Activated CD4-positive, alpha-beta T cell treated with anti-CD3 and anti-CD28 coated beads, Interleukin-2, amount 50 U/mL, for 1 hour (primary cell): ENCODE measurements at regions not wholly inside any gene's neighbourhood (a gene's known extent, or its start where the extent isn't known, plus 50 kb on each side); places are given as distances from the start of the nearest gene placed in this dataset.
"Not testable (repeated sequence)": the region's sequence is repeated elsewhere in the genome, so short reads cannot be mapped to it uniquely, and the experiment has no call there.

ENCODE experiments used
- DNase-seq: peaks from one replicate; pipeline ENCODE4 v3.0.0-alpha.2; 2020

- DNase-seq, result no peak
Measured at GRCh38 chr9:17846948-17847655, 268.2 kb downstream of the SH3GL2 start.

DNA sequence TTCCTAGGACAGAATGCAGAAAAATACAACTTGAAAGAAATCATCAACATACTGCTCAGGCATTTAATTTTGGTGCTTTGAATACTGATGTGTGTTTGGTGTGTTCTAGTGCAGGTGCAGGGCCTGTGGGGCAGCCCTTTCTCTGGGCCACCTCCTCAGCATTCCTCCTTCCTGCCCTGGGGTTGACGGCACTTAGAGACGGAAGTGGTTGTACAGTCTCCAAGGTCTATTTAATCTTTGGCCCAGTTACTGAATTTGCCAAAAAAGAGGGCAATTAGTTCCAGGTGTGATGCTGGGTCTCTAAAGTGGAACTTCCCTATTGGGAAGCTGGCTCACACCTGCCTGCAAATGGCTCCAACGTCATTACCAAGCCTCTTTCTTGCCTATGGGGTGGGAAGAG lies 269.0 kb downstream of the SH3GL2 start:
- no peak for DNase-seq

DNA sequence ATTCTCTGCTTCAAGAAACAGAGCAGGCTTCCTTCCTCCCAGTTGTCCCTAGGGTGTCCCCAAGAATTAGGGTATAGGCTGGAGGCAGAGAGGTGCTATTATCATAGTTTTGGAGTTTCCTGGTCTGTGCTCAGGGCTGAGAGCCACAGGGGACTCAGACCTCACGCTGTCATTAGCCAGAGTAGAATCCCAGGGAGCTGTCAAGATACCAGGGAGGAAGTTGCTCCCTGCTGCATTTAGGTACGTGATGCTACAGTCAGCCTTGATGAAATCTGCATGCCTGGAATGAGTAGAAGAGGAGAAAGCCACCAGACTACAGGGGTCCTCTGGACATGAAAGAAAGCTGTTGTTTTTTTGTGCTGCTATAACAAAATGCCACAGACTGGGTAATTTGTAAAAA lies 273.2 kb downstream of the SH3GL2 start:
- no peak for DNase-seq

DNA sequence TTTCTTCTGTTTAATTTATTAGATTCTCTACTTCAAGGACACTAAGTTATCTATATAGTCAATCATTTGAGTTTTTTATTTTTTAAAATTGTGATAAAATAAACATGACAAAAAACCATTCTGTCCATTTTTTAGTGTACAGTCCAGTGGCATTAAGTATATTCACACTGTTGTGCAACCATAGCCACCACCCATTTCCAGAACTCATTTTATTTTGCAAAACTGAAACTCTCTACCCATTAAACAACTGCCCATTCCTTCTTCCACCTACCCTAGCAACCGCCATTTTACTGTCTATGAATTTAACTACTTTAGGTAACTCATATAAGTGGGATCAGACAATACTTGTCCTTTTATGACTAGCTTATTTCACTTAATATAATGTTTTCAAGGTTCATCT lies 275.6 kb downstream of the SH3GL2 start:
- no peak for DNase-seq

- DNase-seq, result no peak
Measured at GRCh38 chr9:17856995-17857394, 278.1 kb downstream of the SH3GL2 start.

DNA sequence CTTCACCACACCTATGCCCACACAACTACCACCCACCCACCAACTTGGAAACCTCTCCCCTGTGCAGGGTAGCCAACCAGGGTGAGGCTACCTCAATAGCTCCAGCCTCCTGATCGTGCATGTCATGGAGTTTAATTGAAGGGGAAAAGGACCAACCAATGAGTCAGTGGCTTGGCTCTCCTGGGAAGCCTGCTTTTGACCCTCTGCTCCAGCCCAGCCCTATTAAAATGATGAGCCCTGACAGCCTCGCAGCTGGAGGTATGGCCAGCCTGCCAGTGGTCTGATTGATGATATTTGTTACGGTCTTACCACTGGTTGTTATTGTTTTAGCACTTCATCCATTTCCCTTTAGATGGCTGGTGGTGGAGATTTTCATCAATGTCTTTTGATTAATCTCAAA lies 280.4 kb downstream of the SH3GL2 start:
- no peak for DNase-seq

- no peak for DNase-seq
Measured at GRCh38 chr9:17859987-17860386, 281.1 kb downstream of the SH3GL2 start.

DNA sequence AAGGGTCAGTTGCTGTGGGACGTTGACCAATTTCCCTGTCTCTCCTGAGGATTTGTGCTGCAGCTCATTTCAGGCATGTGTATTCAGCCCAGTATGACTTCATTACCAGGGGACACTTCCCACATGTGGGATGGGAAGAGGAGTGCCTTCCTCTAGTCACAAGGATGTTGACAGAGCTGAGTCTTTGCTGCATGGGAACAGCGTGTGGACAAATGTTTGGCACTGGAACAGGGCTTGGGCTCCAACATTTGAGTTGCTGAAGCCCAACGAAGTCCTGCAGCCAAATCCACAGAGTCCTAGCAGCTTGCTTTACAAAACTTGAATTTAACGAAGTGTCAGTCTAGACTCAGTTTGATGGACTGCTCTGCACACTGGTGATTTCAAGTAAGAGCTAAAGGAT lies 283.2 kb downstream of the SH3GL2 start:
- no peak for DNase-seq

DNA sequence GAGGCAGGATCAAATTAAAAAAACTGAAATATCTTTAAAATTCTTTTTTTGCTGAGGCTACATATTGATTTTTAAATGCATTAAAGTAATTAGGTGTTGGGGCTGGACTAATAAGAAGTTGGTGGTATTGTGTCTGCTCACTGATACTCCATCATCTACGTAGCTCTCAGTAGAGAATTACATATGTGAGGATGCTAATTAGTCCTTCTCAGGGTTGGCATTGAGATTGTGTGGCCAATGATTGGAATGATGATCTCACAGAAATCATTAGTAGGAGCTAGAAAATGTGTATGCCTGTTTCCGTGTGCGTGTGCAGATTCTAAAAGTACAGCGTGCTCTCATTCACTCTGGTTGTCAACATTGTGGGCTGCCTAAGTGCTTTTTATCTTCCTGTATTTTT lies 283.8 kb downstream of the SH3GL2 start:
- no peak for DNase-seq

DNA sequence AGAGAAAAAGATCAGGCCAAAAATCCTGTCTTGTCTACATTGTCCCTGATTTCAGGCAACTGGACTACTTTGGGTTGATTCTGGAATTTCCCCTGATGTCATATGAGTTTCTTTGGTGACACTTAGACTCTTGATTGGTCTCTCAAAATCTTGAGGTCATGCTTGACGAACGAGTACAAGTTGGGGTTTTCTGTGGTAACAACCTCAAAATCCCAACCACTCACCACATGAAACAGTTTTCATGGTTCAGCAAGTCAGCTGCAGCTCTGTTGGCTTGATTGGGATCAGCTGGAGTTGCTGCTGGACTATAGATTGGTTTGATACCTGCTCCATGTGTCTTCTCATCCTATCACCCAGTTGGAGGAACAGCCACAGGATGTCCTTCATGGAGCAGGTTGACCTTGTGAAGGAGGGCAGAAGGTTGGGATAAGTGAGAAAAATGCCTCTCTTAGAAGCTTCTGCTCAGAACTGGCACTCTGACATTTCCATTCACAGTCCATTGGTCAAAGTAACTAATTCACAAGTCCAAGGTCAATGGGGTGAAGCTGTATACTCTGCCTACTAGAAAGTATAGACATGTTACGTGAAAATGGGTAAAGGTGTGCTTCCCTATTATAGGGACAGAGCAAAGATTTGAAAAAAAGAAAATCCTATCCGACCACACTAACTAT lies 284.5 kb downstream of the SH3GL2 start:
- DNase-seq, result no peak

DNA sequence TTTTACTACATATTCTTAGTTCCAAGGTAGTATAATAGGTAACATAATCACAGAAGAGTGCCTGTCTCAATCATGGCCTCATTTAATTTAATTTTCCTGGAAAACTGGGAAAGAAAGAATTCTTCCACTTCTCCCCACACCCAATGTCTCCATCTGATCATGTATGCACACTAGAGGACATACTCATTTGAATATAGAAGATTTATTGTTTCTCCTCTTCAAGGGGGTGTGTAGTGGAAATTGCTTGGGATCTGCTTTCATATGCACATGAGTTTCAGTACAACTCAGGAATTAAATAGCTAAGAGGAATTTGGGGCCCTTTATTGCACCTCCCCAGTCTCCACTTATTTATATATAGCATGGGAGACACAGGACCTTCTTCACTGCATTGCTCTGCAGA lies 285.1 kb downstream of the SH3GL2 start:
- DNase-seq, result no peak

GRCh38 chr9:17864951-17865350 lies 286.1 kb downstream of the SH3GL2 start:
- DNase-seq, result no peak

DNA sequence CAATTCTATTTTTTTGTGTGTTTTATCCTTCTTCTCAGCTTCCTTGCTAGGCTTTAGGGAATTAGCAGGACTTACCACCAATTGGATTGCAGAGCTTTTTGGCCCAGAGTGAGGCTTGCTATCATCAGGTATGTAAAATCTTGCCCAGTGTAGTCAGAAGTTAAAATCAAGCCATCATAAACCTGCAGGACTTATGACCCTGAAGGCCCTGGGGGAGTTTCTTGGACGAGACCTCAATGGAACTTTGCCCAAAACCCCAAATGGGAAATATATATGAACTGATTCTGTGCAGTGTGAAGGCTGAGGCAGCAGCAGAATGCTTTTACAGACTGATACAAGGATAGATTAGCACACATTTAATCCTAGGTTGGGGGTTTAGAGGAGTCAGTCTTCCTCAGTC lies 287.0 kb downstream of the SH3GL2 start:
- no peak for DNase-seq

DNA sequence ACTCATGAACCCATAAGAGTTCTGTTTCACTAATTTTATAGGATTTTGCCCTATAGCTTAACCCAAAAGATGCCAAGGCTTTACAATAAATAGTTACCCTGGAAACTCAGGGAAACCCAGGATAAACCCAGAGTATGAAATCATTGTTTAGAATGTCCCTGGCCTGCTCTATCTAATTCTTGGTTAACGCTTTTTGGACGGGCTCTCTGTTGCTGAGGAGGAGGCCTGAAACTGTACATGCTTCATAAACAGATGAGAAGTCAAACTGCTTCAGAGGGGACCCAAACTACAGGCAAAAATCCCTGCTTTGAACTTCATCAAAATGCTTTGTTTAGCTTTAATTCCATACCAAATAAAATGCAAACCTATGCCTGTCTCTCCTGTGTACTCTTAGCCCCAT lies 291.9 kb downstream of the SH3GL2 start:
- no peak for DNase-seq

DNA sequence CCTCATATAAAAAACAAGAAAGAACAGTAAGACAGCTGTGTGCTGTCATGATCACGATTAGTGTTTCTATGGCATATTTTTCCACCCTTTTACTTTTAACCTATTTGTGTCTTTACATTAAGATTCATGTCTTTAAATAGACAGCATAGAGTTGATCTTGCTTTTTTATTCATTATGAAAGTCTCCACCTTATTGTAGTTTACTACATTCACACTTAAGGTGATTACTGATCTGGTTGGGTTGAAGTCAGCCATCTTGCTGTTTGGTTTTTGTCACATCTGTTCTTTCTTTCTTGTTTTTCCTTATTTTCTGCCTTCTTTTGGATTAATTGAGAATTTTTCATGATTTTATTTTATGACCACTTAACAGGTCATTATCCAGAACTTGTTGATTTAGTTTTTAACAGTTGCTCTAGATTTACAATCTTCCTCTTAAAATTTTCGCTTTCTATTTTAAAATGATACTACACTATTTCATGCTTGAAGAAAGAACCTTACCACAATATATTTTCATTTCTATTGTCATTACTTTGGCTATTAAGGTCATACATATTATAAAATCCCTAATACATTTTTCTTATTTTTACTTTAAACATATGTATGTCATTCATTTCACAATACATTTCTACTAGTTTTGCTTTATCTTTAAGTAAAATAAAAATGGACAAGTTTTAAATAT lies 292.5 kb downstream of the SH3GL2 start:
- DNase-seq, result no peak

GRCh38 chr9:17875886-17876285 lies 297.0 kb downstream of the SH3GL2 start:
- DNase-seq, result no peak

GRCh38 chr9:17876687-17877086 lies 297.8 kb downstream of the SH3GL2 start:
- DNase-seq, result no peak

DNA sequence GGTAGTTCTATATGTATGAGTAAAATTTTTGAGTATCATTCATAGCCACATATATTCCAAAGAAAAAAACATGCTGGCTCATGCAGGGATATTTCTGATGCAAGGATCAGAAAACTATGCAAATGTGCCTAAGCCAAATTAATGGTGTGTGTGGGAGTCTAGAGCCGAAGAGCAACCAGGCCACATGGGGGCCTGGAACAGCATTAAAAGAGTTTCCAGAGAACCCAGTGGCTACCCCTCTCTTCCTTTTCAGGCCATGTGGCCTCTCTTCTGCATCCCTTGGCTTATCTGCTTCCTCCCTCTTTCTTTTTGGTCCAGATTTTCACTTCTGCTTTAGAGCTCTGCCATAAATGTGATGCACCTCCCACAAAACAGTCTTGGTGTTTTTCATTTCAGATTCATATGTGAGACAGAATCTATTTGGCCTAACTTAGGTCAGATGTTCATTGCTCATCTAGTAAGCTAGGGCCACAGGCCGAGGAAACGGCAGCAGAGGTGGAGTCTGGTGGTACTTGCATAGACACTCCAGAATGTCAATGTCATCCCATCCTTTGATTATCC lies 300.0 kb downstream of the SH3GL2 start:
- no peak for DNase-seq

- no peak for DNase-seq
Measured at GRCh38 chr9:17881371-17881770, 302.5 kb downstream of the SH3GL2 start.

- DNase-seq, result no peak
Measured at GRCh38 chr9:17882688-17883594, 304.1 kb downstream of the SH3GL2 start.

DNA sequence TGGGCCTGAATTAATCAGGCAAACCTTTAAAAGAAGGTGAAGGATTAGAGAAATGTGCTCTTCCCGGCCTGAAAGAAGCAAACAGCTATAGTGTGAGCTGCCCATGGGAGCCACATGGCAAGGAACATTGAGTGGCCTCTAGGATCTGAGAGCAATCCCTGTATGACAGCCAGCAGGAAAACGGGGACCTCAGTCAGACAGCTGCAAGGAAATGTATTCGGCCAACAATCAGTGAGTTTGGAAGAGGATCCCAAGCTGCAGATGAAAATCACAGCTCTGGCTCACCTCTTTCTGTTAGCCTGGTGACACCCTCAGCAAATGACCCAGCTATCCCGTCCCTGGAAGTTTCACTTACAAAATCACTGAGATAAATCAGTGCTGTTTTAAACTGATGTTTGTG lies 309.2 kb downstream of the SH3GL2 start:
- no peak for DNase-seq

DNA sequence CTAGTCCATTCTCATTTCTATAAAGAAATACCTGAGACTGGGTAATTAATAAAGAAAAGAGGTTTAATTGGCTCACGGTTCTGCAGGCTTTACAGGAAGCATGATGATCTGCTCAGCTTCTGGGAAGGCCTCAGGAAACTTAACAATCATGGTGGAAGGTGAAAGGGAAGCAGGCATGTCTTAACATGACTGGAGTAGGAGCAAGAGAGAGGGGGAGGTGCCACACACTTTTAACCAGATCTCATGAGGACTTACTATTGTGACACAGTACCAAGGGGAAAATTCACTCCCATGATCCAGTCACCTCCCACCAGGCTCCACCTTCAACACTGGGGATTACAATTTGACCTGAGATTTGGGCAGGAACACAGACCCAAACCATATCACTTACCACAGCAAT lies 310.1 kb downstream of the SH3GL2 start:
- DNase-seq, result not testable (repeated sequence)
